HG03565 (cell line): ENCODE measurements at regions not wholly inside any gene's neighbourhood (a gene's known extent, or its start where the extent isn't known, plus 50 kb on each side); places are given as distances from the start of the nearest gene placed in this dataset.

Experiments
- ATAC-seq: cut with Tn5 transposase; IDR thresholded peaks from one replicate; pipeline ENCODE4 v1.9.1; 2021; ENCODE audit warnings: mild to moderate bottlenecking, moderate library complexity; ENCODE audit not compliant: unreplicated experiment

GRCh38 chr7:33806298-33807154 is 98.8 kb upstream of the BMPER start:
- no peak for ATAC-seq

- ATAC-seq: no peak
Observed at GRCh38 chr7:33807155-33807530, 98.2 kb upstream of the BMPER start.

- peak; percentile 65 for ATAC-seq
Observed at GRCh38 chr7:33807779-33808482, 97.4 kb upstream of the BMPER start.

GRCh38 chr7:33809228-33809627 is 96.1 kb upstream of the BMPER start:
- no peak for ATAC-seq

- no peak for ATAC-seq
Observed at GRCh38 chr7:33810356-33810755, 95.0 kb upstream of the BMPER start.

GRCh38 chr7:33813331-33813730 is 92.0 kb upstream of the BMPER start:
- ATAC-seq: no peak

- ATAC-seq: no peak
Observed at GRCh38 chr7:33814400-33814799, 90.9 kb upstream of the BMPER start.

GRCh38 chr7:33814936-33815335 is 90.4 kb upstream of the BMPER start:
- ATAC-seq: no peak

GRCh38 chr7:33815336-33815735 is 90.0 kb upstream of the BMPER start:
- no peak for ATAC-seq

GRCh38 chr7:33816106-33816505 is 89.2 kb upstream of the BMPER start:
- ATAC-seq: no peak

GRCh38 chr7:33819658-33820057 is 85.7 kb upstream of the BMPER start:
- no peak for ATAC-seq

- no peak for ATAC-seq
Observed at GRCh38 chr7:33820206-33820605, 85.1 kb upstream of the BMPER start.

GRCh38 chr7:33821970-33822369 is 83.4 kb upstream of the BMPER start:
- ATAC-seq: no peak

- ATAC-seq: no peak
Observed at GRCh38 chr7:33823913-33824312, 81.4 kb upstream of the BMPER start.

GRCh38 chr7:33824911-33825459 is 80.4 kb upstream of the BMPER start:
- no peak for ATAC-seq

GRCh38 chr7:33825644-33826043 is 79.7 kb upstream of the BMPER start:
- no peak for ATAC-seq

GRCh38 chr7:33829536-33829935 is 75.8 kb upstream of the BMPER start:
- ATAC-seq: no peak

- ATAC-seq: no peak
Observed at GRCh38 chr7:33831389-33832141, 73.8 kb upstream of the BMPER start.

GRCh38 chr7:33832271-33832721 is 73.0 kb upstream of the BMPER start:
- ATAC-seq: no peak

GRCh38 chr7:33836797-33837355 is 68.5 kb upstream of the BMPER start:
- ATAC-seq: no peak

- no peak for ATAC-seq
Observed at GRCh38 chr7:33837356-33837851, 67.9 kb upstream of the BMPER start.
